ENCODE measurements at regions not wholly inside any gene's neighbourhood (a gene's known extent, or its start where the extent isn't known, plus 50 kb on each side); places are given as distances from the start of the nearest gene placed in this dataset.

- H3K4me3 Mint-ChIP-seq = no peak overlapping the region
- no peak overlapping the region for H3K27ac ChIP-seq (ENCODE audit: low read depth)
- peaks cover 32% of the 10 kb centered on the region for H3K4me1 Mint-ChIP-seq
- TF ChIP-seq NANOG (IDR thresholded peaks at IDR 0.05; ENCODE audit: borderline replicate concordance) (no peak), CTCF (conservative IDR thresholded peaks at IDR 0.05; ENCODE audit: low read depth in 2 of 2) (no peak), ZNF462 (CRISPR knock-in tag; IDR thresholded peaks at IDR 0.05) (no peak), ZNF114 (CRISPR knock-in tag; IDR thresholded peaks at IDR 0.05) (no peak), EZH2phosphoT487 (IDR thresholded peaks at IDR 0.05; ENCODE audit: unreplicated experiment) (no peak), REST (IDR thresholded peaks at IDR 0.05; ENCODE audit: unreplicated experiment) (no peak), ZNF331 (CRISPR knock-in tag; IDR thresholded peaks at IDR 0.05; ENCODE audit: low read depth) (no peak), POLR2AphosphoS5 (IDR thresholded peaks at IDR 0.05; ENCODE audit: low read depth) (no peak), ETS1 (IDR thresholded peaks at IDR 0.05) (no peak), STAT1 (IDR thresholded peaks at IDR 0.05; ENCODE audit: unreplicated experiment) (no peak), JUNB (IDR thresholded peaks at IDR 0.05; ENCODE audit: unreplicated experiment) (no peak), EZH2 (IDR thresholded peaks at IDR 0.05; ENCODE audit: low read depth, unreplicated experiment) (no peak), CREB1 (CRISPR knock-in tag; IDR thresholded peaks at IDR 0.05; ENCODE audit: low read depth) (no peak)
- H2AFZ ChIP-seq = no peak overlapping the region
- DNase-seq (ENCODE audit: low spot score) (no peak), ATAC-seq (no peak)
- no peak overlapping the region for H3K4me2 ChIP-seq
- no peaks in the 10 kb centered on the region for H3K79me2 ChIP-seq (replicated peaks; ENCODE audit: insufficient read depth)
- H3F3A ChIP-seq (replicated peaks; ENCODE audit: low read depth) = no peaks in the 10 kb centered on the region
- peaks cover 3% of the 10 kb centered on the region for H3K27me3 Mint-ChIP-seq (ENCODE audit: insufficient read depth, low read depth, poor library complexity)
- no peak overlapping the region for H3K27ac Mint-ChIP-seq
- H4K20me1 ChIP-seq (replicated peaks; ENCODE audit: insufficient read depth) = no peaks in the 10 kb centered on the region
- no peaks in the 10 kb centered on the region for H3K9me3 Mint-ChIP-seq
- H3K36me3 ChIP-seq (ENCODE audit: insufficient read depth) = no peaks in the 10 kb centered on the region
- no peak overlapping the region for H3K4me3 ChIP-seq
- H3K9me2 ChIP-seq (ENCODE audit: insufficient read depth) = peaks cover 25% of the 10 kb centered on the region
- no peaks in the 10 kb centered on the region for H3K36me3 Mint-ChIP-seq (ENCODE audit: low read depth)
- peaks cover 30% of the 10 kb centered on the region for H3K4me1 ChIP-seq (ENCODE audit: insufficient read depth)
- H3K27me3 ChIP-seq (ENCODE audit: insufficient read depth) = no peaks in the 10 kb centered on the region
These were observed 140.7 kb upstream of the RARB start for GRCh38 chr3:25287291-25287884.
